Sigmoid colon (tissue), 6 donors: ENCODE measurements at regions not wholly inside any gene's neighbourhood (a gene's known extent, or its start where the extent isn't known, plus 50 kb on each side); places are given as distances from the start of the nearest gene placed in this dataset.

ENCODE experiments used
- DNase-seq: peaks from one replicate; pipeline ENCODE4 v3.0.0-alpha.2; 2019
- H3K27ac ChIP-seq, 4 donors: fragments of 200-600 bp; sonication (generic); one replicate each; pipeline ENCODE4 v1.5.1; 2016 to 2019; ENCODE audit warnings: mild to moderate bottlenecking in 1 of 4
- H3K27me3 ChIP-seq, 3 donors: fragments of 200-600 bp; sonication (generic); one replicate each; pipeline ENCODE4 v1.5.1; 2019; ENCODE audit warnings: mild to moderate bottlenecking in 1 of 3
- H3K36me3 ChIP-seq, 4 donors: fragments of 200-600 bp; sonication (generic); one replicate each; pipeline ENCODE4 v1.5.1; 2016 to 2019
- H3K4me1 ChIP-seq, 4 donors: fragments of 200-600 bp; sonication (generic); one replicate each; pipeline ENCODE4 v1.5.1; 2017 to 2019
- H3K4me3 ChIP-seq, 4 donors: fragments of 200-600 bp; sonication (generic); one replicate each; pipeline ENCODE4 v1.5.1; 2017 to 2019; ENCODE audit warnings: mild to moderate bottlenecking in 2 of 4, moderate library complexity in 1 of 4
- H3K9me3 ChIP-seq, 4 donors: fragments of 200-600 bp in 3 of 4; sonication (generic) in 3 of 4; one replicate each; pipeline versions ENCODE4 v1.5.1 to v1.6.1; 2013 to 2019
- EP300 ChIP-seq, 4 donors: sonication (generic); formaldehyde crosslinking; IDR thresholded peaks; one replicate each; pipeline ENCODE4 v1.6.1; 2017; ENCODE audit warnings: antibody characterized with exemption in 4 of 4
- POLR2A ChIP-seq, 2 donors: fragments of 450-650 bp; IDR thresholded peaks; one replicate each; pipeline ENCODE4 v1.6.1; 2016; ENCODE audit warnings: antibody characterized with exemption in 2 of 2, mild to moderate bottlenecking in 2 of 2, moderate library complexity in 2 of 2
- POLR2AphosphoS5 ChIP-seq, 4 donors: sonication (generic); formaldehyde crosslinking; IDR thresholded peaks; one replicate each; pipeline ENCODE4 v1.6.1; 2017; ENCODE audit warnings: antibody characterized with exemption in 4 of 4
- WGBS, 2 donors: extraction: QIAGEN DNeasy Blood & Tissue Kit; methylation state at CpG; one replicate each; pipeline ENCODE4 v1.1.7; 2013; 5-methylcytosine and 5-hydroxymethylcytosine counted together
- intact Hi-C: fragments of 100-400 bp; cut with DNase I; formaldehyde crosslinking; loops from one replicate; pipeline ENCODE4 v1.15.1; 2023
- TF ChIP-seq, protein P1 (sequence below), 4 experiments: fragments of 450-650 bp in 3 of 4; fragments of 200-600 bp in 1 of 4; IDR thresholded peaks; one replicate each; pipeline ENCODE4 v1.5.1; 2016 to 2019; ENCODE audit warnings: antibody characterized with exemption in 4 of 4, mild to moderate bottlenecking in 3 of 4, moderate library complexity in 2 of 4
- donor health status: healthy with polysubstance abuse.
- donor health status: healthy.

DNA sequence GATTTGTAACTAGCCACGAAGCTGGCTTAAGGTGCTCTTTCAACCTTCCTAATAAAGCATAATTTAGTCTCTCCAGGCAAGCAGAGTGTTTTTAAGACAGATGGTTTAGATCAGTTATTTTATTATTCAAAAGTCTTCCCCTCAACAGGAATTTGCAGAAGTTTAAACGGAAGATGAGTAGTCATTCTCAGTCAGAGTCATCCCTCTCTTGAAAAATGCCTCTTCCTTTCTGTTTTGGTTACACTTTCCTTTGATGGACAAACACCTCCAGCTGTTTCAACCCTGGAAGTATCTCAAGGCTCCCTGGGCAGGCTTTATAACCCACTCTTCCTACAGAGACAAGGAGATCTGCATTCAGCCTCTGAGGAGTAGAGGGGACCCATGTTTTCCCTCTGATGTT, 60.3 kb upstream of the POU2AF2 start:
- intact Hi-C loops: no loop called here
- H3K27ac ChIP-seq: no peak overlapping the region
- no peaks in the 10 kb centered on the region for H3K36me3 ChIP-seq
- no peak for DNase-seq
- no peaks in the 10 kb centered on the region for H3K9me3 ChIP-seq
- H3K4me3 ChIP-seq: no peak overlapping the region
- 30 to 63% methylated on average over 2 of the region's 2 CpGs for WGBS, 2 donors
- no peaks in the 10 kb centered on the region for H3K4me1 ChIP-seq
- no peaks in the 10 kb centered on the region for H3K27me3 ChIP-seq
- TF ChIP-seq POLR2AphosphoS5 (IDR thresholded peaks at IDR 0.05) (no peak), POLR2A (IDR thresholded peaks at IDR 0.05) (no peak), EP300 (IDR thresholded peaks at IDR 0.05) (no peak)
- TF ChIP-seq, protein P1, sequence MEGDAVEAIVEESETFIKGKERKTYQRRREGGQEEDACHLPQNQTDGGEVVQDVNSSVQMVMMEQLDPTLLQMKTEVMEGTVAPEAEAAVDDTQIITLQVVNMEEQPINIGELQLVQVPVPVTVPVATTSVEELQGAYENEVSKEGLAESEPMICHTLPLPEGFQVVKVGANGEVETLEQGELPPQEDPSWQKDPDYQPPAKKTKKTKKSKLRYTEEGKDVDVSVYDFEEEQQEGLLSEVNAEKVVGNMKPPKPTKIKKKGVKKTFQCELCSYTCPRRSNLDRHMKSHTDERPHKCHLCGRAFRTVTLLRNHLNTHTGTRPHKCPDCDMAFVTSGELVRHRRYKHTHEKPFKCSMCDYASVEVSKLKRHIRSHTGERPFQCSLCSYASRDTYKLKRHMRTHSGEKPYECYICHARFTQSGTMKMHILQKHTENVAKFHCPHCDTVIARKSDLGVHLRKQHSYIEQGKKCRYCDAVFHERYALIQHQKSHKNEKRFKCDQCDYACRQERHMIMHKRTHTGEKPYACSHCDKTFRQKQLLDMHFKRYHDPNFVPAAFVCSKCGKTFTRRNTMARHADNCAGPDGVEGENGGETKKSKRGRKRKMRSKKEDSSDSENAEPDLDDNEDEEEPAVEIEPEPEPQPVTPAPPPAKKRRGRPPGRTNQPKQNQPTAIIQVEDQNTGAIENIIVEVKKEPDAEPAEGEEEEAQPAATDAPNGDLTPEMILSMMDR (IDR thresholded peaks at IDR 0.05): no peak

DNA sequence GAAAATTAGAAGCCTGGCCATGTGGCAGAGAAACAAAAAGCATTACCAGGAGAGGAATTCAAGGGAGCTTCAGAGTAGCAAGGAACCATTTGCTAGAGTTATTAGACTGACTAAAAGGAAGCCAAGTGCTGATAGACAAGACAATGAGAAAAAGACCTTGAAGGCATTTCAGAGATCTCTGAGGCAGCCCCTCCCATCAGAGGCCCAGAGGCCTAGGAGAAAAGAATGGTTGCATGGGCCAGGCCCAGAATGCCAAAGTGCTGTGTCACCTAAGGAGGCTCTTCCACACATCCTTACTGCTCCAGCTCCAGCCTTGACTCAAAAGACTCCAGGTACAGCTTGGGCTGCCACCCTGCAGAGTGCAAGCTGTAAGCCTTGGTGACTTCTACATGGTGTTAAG, 61.8 kb upstream of the POU2AF2 start:
- no peaks in the 10 kb centered on the region for H3K4me1 ChIP-seq
- no peak overlapping the region for H3K27ac ChIP-seq
- intact Hi-C loops: no loop called here
- no peaks in the 10 kb centered on the region for H3K9me3 ChIP-seq
- no peak for TF ChIP-seq POLR2A (IDR thresholded peaks at IDR 0.05)
- TF ChIP-seq, protein P1 (IDR thresholded peaks at IDR 0.05): no peak
- TF ChIP-seq POLR2AphosphoS5 (IDR thresholded peaks at IDR 0.05): no peak
- TF ChIP-seq EP300 (IDR thresholded peaks at IDR 0.05): no peak
- H3K36me3 ChIP-seq: no peaks in the 10 kb centered on the region
- DNase-seq: no peak
- H3K4me3 ChIP-seq: no peak overlapping the region
- H3K27me3 ChIP-seq: no peaks in the 10 kb centered on the region

DNA sequence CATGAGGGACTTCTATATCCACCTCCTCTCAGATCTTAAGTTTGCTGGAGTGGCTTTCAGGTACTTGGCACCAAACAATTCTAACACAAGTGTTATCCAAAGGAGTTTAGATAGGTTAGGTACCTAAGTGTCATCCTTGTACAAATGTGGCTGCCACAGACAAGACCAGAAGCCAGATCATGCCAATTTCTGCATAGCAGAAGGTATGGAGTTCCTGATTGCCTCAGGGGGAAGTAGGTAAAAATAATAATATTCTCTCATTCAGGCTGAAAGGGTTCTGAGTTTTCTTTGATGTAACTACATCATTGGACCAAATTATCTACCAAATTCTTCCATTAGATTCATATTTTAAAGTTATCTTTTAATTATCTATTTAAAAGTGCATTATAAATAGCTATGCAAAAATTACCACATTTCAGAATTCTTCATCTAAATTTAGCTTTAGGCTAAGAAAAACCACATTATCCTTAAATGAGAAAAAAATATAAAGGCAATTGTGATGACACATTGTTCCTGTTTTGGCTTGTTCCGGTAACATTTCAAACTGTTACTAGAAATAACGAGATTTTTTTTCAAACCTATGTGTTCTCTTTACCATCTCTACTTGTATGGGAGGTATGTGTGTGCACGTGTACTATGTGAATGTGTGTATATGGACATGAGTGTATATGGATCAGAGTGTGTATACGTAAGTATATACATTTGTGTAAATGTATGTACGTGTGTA, 66.2 kb upstream of the POU2AF2 start:
- TF ChIP-seq POLR2AphosphoS5 (IDR thresholded peaks at IDR 0.05): no peak
- TF ChIP-seq EP300 (IDR thresholded peaks at IDR 0.05): no peak
- no peak for TF ChIP-seq POLR2A (IDR thresholded peaks at IDR 0.05)
- TF ChIP-seq, protein P1 (IDR thresholded peaks at IDR 0.05): no peak
- no peak for DNase-seq
- no peak overlapping the region for H3K4me3 ChIP-seq
- WGBS, 2 donors: 47 to 64% methylated on average over 5 of the region's 5 CpGs
- no peaks in the 10 kb centered on the region for H3K4me1 ChIP-seq
- intact Hi-C loops: no loop called here
- H3K27ac ChIP-seq: no peak overlapping the region
- H3K36me3 ChIP-seq: no peaks in the 10 kb centered on the region
- H3K9me3 ChIP-seq: no peaks in the 10 kb centered on the region
- no peaks in the 10 kb centered on the region for H3K27me3 ChIP-seq

DNA sequence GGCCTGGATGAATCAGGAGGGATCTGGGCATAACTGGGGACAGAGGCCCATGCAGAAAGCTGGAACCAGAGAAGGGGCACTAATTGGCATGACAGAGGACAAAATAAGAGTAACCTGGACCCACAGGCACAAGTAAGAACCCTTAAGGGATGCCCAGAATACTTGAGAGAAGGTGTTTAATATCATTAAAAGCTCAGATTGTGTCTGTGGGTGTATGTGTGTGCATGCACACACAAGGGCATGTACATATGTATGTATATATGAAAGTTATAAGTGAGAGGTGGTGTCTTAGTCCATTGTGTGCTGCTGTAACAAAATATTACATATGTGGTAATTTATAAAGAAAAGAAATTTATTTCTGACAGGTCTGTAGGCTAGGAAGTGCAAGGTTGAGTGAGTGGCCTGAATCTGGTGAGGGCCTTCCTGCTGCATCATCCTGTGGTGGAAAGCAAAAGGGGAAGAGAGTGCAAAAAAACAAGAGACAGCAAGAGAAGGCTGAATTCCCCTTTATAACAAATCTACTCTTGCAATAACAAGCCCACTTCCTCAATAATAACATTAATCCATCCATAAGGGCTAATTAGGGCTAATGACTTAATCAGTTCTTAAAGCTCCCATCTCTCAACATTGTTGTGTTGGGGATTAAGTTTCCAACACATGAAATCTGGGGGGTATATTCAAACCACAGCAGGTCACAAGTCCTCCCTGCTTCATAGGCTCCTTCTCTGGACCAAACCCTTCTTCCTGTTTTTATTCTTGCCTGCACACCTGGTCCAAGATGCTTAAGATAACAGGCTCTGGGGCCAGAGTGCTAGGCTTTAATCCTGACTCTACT, 68.3 kb upstream of the POU2AF2 start:
- Histone ChIP-seq H3K4me3 (no peak overlapping the region), H3K27me3 (no peaks in the 10 kb centered on the region), H3K9me3 (no peaks in the 10 kb centered on the region), H3K4me1 (no peaks in the 10 kb centered on the region), H3K27ac (no peak overlapping the region), H3K36me3 (no peaks in the 10 kb centered on the region)
- no peak for DNase-seq
- TF ChIP-seq POLR2AphosphoS5 (IDR thresholded peaks at IDR 0.05): no peak
- intact Hi-C loops: no loop called here

DNA sequence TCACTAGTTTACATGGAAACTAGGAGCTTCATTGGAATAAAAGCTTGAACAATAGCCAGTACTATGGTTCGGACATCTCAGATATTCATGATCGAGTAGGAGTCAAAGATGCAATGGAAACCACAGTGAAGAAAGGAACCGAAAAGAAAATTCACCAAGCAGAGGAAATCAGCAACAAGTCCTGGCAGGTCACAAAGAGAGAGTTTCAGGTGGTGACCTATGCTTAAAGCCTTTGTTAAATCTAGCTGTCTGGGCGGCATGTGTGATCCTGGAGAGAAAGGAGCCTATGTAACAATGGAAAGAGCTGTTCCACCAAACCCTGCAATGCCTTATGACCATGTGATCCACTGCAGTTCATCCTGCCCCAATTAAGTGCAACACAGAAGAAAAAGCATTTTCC, 68.9 kb upstream of the POU2AF2 start:
- no peaks in the 10 kb centered on the region for H3K9me3 ChIP-seq
- no peaks in the 10 kb centered on the region for H3K36me3 ChIP-seq
- H3K4me1 ChIP-seq: no peaks in the 10 kb centered on the region
- intact Hi-C loops: no loop called here
- H3K4me3 ChIP-seq: no peak overlapping the region
- DNase-seq: no peak
- no peak for TF ChIP-seq POLR2AphosphoS5 (IDR thresholded peaks at IDR 0.05)
- H3K27me3 ChIP-seq: no peaks in the 10 kb centered on the region
- 77 to 93% methylated on average over 4 of the region's 4 CpGs for WGBS, 2 donors
- H3K27ac ChIP-seq: no peak overlapping the region
